H1 (cell line): ENCODE measurements at regions not wholly inside any gene's neighbourhood (a gene's known extent, or its start where the extent isn't known, plus 50 kb on each side); places are given as distances from the start of the nearest gene placed in this dataset.

Experiments used
- CTCF ChIA-PET: fragments of 300-600 bp; sonication (Branson Sonifier 250); formaldehyde crosslinking; loops from one replicate; lab custom pipeline; 2021; ENCODE audit not compliant: partially characterized antibody; lab: Charles Lee
- POLR2A ChIA-PET: fragments of 300-600 bp; sonication (Branson Sonifier 250); formaldehyde crosslinking; loops from one replicate; lab custom pipeline; 2021; ENCODE audit warnings: inconsistent platforms; ENCODE audit not compliant: partially characterized antibody; lab: Charles Lee
- DNase-seq, 2 experiments: peaks; one replicate each; pipeline versions ENCODE4 v3.0.0 to v3.0.0-alpha.2; 2010 to 2022; ENCODE audit warnings: low spot score in 2 of 2, low read depth in 1 of 2, mixed read lengths in 1 of 2
- FAIRE-seq: peaks from 2 replicates; lab custom pipeline; 2011; peaks lifted over from hg19 to GRCh38; lab: Jason Lieb, UNC
- H2AFZ ChIP-seq: 2 replicates; pipeline ENCODE4 v1.8.1; 2012; ENCODE audit warnings: low read length, inconsistent platforms
- H2AK5ac ChIP-seq: 2 replicates; pipeline ENCODE4 v1.6.1; 2013; ENCODE audit warnings: low read depth, low read length
- H2BK120ac ChIP-seq: replicated peaks from 2 replicates; pipeline ENCODE3; 2013; ENCODE audit warnings: low read depth, low read length, inconsistent platforms
- H2BK12ac ChIP-seq: 2 replicates; pipeline ENCODE4 v1.6.1; 2013; ENCODE audit warnings: low read depth, low read length
- H2BK15ac ChIP-seq: 2 replicates; pipeline ENCODE4 v1.6.1; 2013; ENCODE audit warnings: low read length
- H2BK20ac ChIP-seq: 2 replicates; pipeline ENCODE4 v1.6.1; 2013; ENCODE audit warnings: low read length
- H2BK5ac ChIP-seq: 2 replicates; pipeline ENCODE4 v1.6.1; 2013; ENCODE audit warnings: low read depth, low read length
- H3K14ac ChIP-seq: 2 replicates; pipeline ENCODE4 v1.6.1; 2013; ENCODE audit warnings: inconsistent platforms; ENCODE audit not compliant: insufficient read length
- H3K18ac ChIP-seq: 2 replicates; pipeline ENCODE4 v1.6.1; 2013; ENCODE audit warnings: low read length; ENCODE audit errors: extremely low read depth
- H3K23ac ChIP-seq: 2 replicates; pipeline ENCODE4 v1.6.1; 2013; ENCODE audit warnings: inconsistent platforms; ENCODE audit not compliant: insufficient read length
- H3K23me2 ChIP-seq: 2 replicates; pipeline ENCODE4 v1.6.1; 2013; ENCODE audit warnings: low read depth, low read length
- H3K27ac ChIP-seq: 2 replicates; pipeline ENCODE4 v1.6.1; 2011; ENCODE audit warnings: low read depth, low read length, inconsistent platforms
- H3K27me3 ChIP-seq, 4 experiments: replicated peaks in 1 of 4; 1 replicate in 1 of 4; 2 replicates in 3 of 4; pipeline versions ENCODE4 v1.6.1 to v1.8.1; 2011 to 2013; ENCODE audit warnings: low read length in 3 of 4, mild to moderate bottlenecking in 3 of 4, inconsistent platforms in 2 of 4, mixed read lengths in 2 of 4, moderate library complexity in 1 of 4; ENCODE audit not compliant: control insufficient read depth in 3 of 4, insufficient read depth in 3 of 4; ENCODE audit errors: extremely low read depth in 1 of 4
- H3K36me3 ChIP-seq, 4 experiments: 2 replicates each; pipeline versions ENCODE4 v1.6.1 to v1.8.1; 2011 to 2013; ENCODE audit warnings: mild to moderate bottlenecking in 4 of 4, low read length in 3 of 4, moderate library complexity in 2 of 4, control low read depth in 1 of 4, inconsistent platforms in 1 of 4; ENCODE audit not compliant: insufficient read depth in 4 of 4, control insufficient read depth in 2 of 4
- H3K4ac ChIP-seq: replicated peaks from 2 replicates; pipeline ENCODE3; 2013; ENCODE audit warnings: low read length, low read depth, mixed read lengths, inconsistent platforms; ENCODE audit not compliant: insufficient read length
- H3K4me1 ChIP-seq, 4 experiments: replicated peaks in 1 of 4; 1 replicate in 1 of 4; 2 replicates in 3 of 4; pipeline versions ENCODE4 v1.6.1 to v1.8.1; 2011 to 2013; ENCODE audit warnings: low read length in 3 of 4, inconsistent platforms in 2 of 4, mixed read lengths in 1 of 4; ENCODE audit not compliant: insufficient read depth in 4 of 4, control insufficient read depth in 3 of 4
- H3K4me2 ChIP-seq, 2 experiments: 2 replicates each; pipeline versions ENCODE4 v1.6.1 to v1.8.1; 2011 to 2013; ENCODE audit warnings: low read depth in 2 of 2, low read length in 2 of 2, control low read depth in 1 of 2, inconsistent platforms in 1 of 2, mild to moderate bottlenecking in 1 of 2; ENCODE audit not compliant: insufficient read depth in 1 of 2
- H3K4me3 ChIP-seq, 4 experiments: fragments of 200-600, 300-600 bp in 1 of 4; sonication (generic), shearing (Covaris generic), sonication (Bioruptor Twin) in 1 of 4; 2 replicates each; pipeline versions ENCODE4 v1.5.1 to v1.8.1; 2011 to 2016; ENCODE audit warnings: low read length in 4 of 4, low read depth in 3 of 4, control low read depth in 2 of 4, inconsistent platforms in 2 of 4, mild to moderate bottlenecking in 2 of 4, mixed read lengths in 1 of 4, moderate library complexity in 1 of 4; ENCODE audit not compliant: insufficient read depth in 2 of 4; ENCODE audit errors: extremely low read depth in 1 of 4
- H3K56ac ChIP-seq: replicated peaks from 2 replicates; pipeline ENCODE3; 2013; ENCODE audit warnings: low read depth, mild to moderate bottlenecking, mixed read lengths, low read length, inconsistent platforms; ENCODE audit not compliant: insufficient read length
- H3K79me1 ChIP-seq: 2 replicates; pipeline ENCODE4 v1.6.1; 2013; ENCODE audit warnings: low read depth, low read length, control low read depth
- H3K79me2 ChIP-seq, 2 experiments: 2 replicates each; pipeline versions ENCODE4 v1.6.1 to v1.8.1; 2012 to 2013; ENCODE audit warnings: low read length in 2 of 2, mild to moderate bottlenecking in 2 of 2, inconsistent platforms in 1 of 2; ENCODE audit not compliant: insufficient read depth in 2 of 2, control insufficient read depth in 1 of 2
- H3K9ac ChIP-seq, 4 experiments: replicated peaks in 1 of 4; 1 replicate in 1 of 4; 2 replicates in 3 of 4; pipeline versions ENCODE4 v1.6.1 to v1.8.1; 2011 to 2013; ENCODE audit warnings: low read depth in 3 of 4, low read length in 3 of 4, control low read depth in 2 of 4, mild to moderate bottlenecking in 2 of 4, moderate library complexity in 2 of 4, inconsistent platforms in 1 of 4; ENCODE audit errors: extremely low read depth in 1 of 4
- H3K9me3 ChIP-seq, 2 experiments: 2 replicates each; pipeline versions ENCODE4 v1.6.1 to v1.8.1; 2012 to 2013; ENCODE audit warnings: mild to moderate bottlenecking in 2 of 2, moderate library complexity in 2 of 2, control low read depth in 1 of 2, inconsistent platforms in 1 of 2, low read depth in 1 of 2, low read length in 1 of 2, mixed read lengths in 1 of 2; ENCODE audit not compliant: insufficient read depth in 2 of 2
- H4K20me1 ChIP-seq, 2 experiments: replicated peaks in 1 of 2; 2 replicates each; pipeline versions ENCODE3 to v1.8.1; 2011 to 2013; ENCODE audit warnings: inconsistent platforms in 2 of 2, low read length in 2 of 2, mild to moderate bottlenecking in 1 of 2; ENCODE audit not compliant: insufficient read depth in 2 of 2, control insufficient read depth in 1 of 2
- H4K5ac ChIP-seq: 2 replicates; pipeline ENCODE4 v1.6.1; 2013; ENCODE audit warnings: low read length, low read depth, mixed read lengths, inconsistent platforms; ENCODE audit not compliant: insufficient read length
- H4K8ac ChIP-seq: 2 replicates; pipeline ENCODE4 v1.8.0; 2013; ENCODE audit warnings: mild to moderate bottlenecking, moderate library complexity, low read length, inconsistent platforms; ENCODE audit not compliant: insufficient read depth; ENCODE audit errors: extremely low read depth
- H4K91ac ChIP-seq: replicated peaks from 2 replicates; pipeline ENCODE3; 2013; ENCODE audit warnings: low read length, mixed read lengths, inconsistent platforms; ENCODE audit not compliant: insufficient read length
- CBX8 ChIP-seq: fragments of 300-800, 300-1000 bp; sonication (generic); IDR thresholded peaks from 2 replicates; pipeline ENCODE4 v1.7.1; 2016; ENCODE audit warnings: low read depth, low read length, borderline replicate concordance
- NANOG ChIP-seq: IDR thresholded peaks from 2 replicates; pipeline ENCODE4 v1.6.1; 2011; ENCODE audit warnings: low read length, low read depth, mild to moderate bottlenecking, inconsistent platforms; ENCODE audit not compliant: insufficient read depth, poor library complexity, severe bottlenecking
- PHF8 ChIP-seq: fragments of 200-600 bp; sonication (generic); conservative IDR thresholded peaks from 2 replicates; pipeline ENCODE4 v1.7.1; 2012; ENCODE audit warnings: low read depth, mild to moderate bottlenecking, inconsistent platforms, low read length, moderate library complexity
- RAD21 ChIP-seq, 2 experiments: IDR thresholded peaks in 1 of 2; conservative IDR thresholded peaks in 1 of 2; 2 replicates each; pipeline ENCODE4 v1.6.1; 2011; ENCODE audit warnings: low read depth in 2 of 2, low read length in 2 of 2, improper control_type of control experiment in 1 of 2, inconsistent platforms in 1 of 2, mild to moderate bottlenecking in 1 of 2, moderate library complexity in 1 of 2
- RBBP5 ChIP-seq: IDR thresholded peaks from 2 replicates; pipeline ENCODE4 v1.7.1; 2012; ENCODE audit warnings: low read depth, mild to moderate bottlenecking, inconsistent platforms, low read length, moderate library complexity, borderline replicate concordance
- SP1 ChIP-seq: IDR thresholded peaks from 2 replicates; pipeline ENCODE4 v1.6.1; 2011; ENCODE audit warnings: low read depth, low read length
- SUZ12 ChIP-seq: fragments of 200-600 bp; sonication (generic); IDR thresholded peaks from 2 replicates; pipeline ENCODE4 v1.6.1; 2012; ENCODE audit warnings: mild to moderate bottlenecking, inconsistent platforms, low read length, moderate library complexity, mixed read lengths
- WGBS, 2 experiments: shearing (Covaris generic) in 1 of 2; methylation state at CpG; one replicate each; pipeline versions ENCODE4 v1.1.6 to v1.1.7; 2013 to 2015; ENCODE audit warnings: low lambda C conversion rate in 2 of 2, mixed read lengths in 2 of 2, inconsistent platforms in 1 of 2, low coverage in 1 of 2, missing lambda C conversion rate in 1 of 2; ENCODE audit not compliant: insufficient replicate concordance in 2 of 2, insufficient coverage in 1 of 2, insufficient read length in 1 of 2; ENCODE audit errors: extremely low coverage in 1 of 2, missing lambda C conversion rate in 1 of 2; 5-methylcytosine and 5-hydroxymethylcytosine counted together

GRCh38 chr18:42619771-42620170, 495.7 kb downstream of the RIT2 start:
- TF ChIP-seq RBBP5 (no peak), RAD21 (IDR thresholded peaks at IDR 0.05 in 1 of 2, conservative IDR thresholded peaks at IDR 0.05 in 1 of 2; ENCODE audit: low read depth in 2 of 2, low read length in 2 of 2) (no peak), CBX8 (no peak), SUZ12 (no peak), SP1 (no peak), PHF8 (no peak), NANOG (no peak)
- no peaks in the 10 kb centered on the region for H4K20me1 ChIP-seq
- H3K18ac ChIP-seq, result no peak overlapping the region
- WGBS, 2 experiments, result 100% methylated on average over 1 of the region's 1 CpG; no CpG with 5 or more reads in 1 of the 2 experiments
- no peak overlapping the region for H3K56ac ChIP-seq
- H3K23ac ChIP-seq, result no peak overlapping the region
- no peak overlapping the region for H2BK120ac ChIP-seq
- H3K9me3 ChIP-seq, result no peaks in the 10 kb centered on the region
- no peaks in the 10 kb centered on the region for H3K4me1 ChIP-seq
- H2AFZ ChIP-seq, result no peak overlapping the region
- H2BK20ac ChIP-seq, result no peak overlapping the region
- no peak overlapping the region for H2BK15ac ChIP-seq
- H3K14ac ChIP-seq, result no peak overlapping the region
- H2BK12ac ChIP-seq, result no peak overlapping the region
- peaks cover 0 to 1% (median 0%) of the 10 kb centered on the region in 4 experiments; a peak in 1 of 7 replicates for H3K27me3 ChIP-seq
- DNase-seq (no peak), FAIRE-seq (no peak)
- H3K36me3 ChIP-seq, result no peaks in the 10 kb centered on the region
- no peaks in the 10 kb centered on the region for H3K79me1 ChIP-seq
- no peak overlapping the region for H4K8ac ChIP-seq
- H2BK5ac ChIP-seq, result no peak overlapping the region
- no peaks in the 10 kb centered on the region for H3K79me2 ChIP-seq
- H3K23me2 ChIP-seq, result no peaks in the 10 kb centered on the region
- POLR2A ChIA-PET, result no interaction called here
- H4K5ac ChIP-seq, result no peak overlapping the region
- no peak overlapping the region for H3K9ac ChIP-seq
- H3K27ac ChIP-seq, result no peak overlapping the region
- CTCF ChIA-PET, result interaction anchor here (1.1 to 1.7 kb wide), 3 partner anchors 16 to 24 kb away, joined by 4 to 8 read pairs (median 7); no protein-coding TSS in a partner anchor
- no peak overlapping the region for H4K91ac ChIP-seq
- no peak overlapping the region for H2AK5ac ChIP-seq
- no peak overlapping the region for H3K4me3 ChIP-seq
- no peak overlapping the region for H3K4me2 ChIP-seq
- no peak overlapping the region for H3K4ac ChIP-seq
